Activated T-helper 2 cell treated with anti-CD3 and anti-CD28 coated beads, Interferon-gamma antibody, Interleukin-2, Interleukin-4, amounts not matched to agents 10 μg/mL and 5 μg/mL and 100 μg/mL, durations not matched to agents 14 hours and 24 hours and 36 hours (primary cell): ENCODE measurements at regions not wholly inside any gene's neighbourhood (a gene's known extent, or its start where the extent isn't known, plus 50 kb on each side); places are given as distances from the start of the nearest gene placed in this dataset.

ENCODE experiments used
- DNase-seq: peaks from one replicate; pipeline ENCODE4 v3.0.0; 2021; ENCODE audit warnings: low spot score
- H3K27ac Mint-ChIP-seq: one replicate; pipeline ENCODE4 v1.8.0; 2021; ENCODE audit warnings: mixed read lengths
- H3K27me3 Mint-ChIP-seq: one replicate; pipeline ENCODE4 v1.8.0; 2021; ENCODE audit warnings: low read depth, mixed read lengths
- H3K36me3 Mint-ChIP-seq: one replicate; pipeline ENCODE4 v1.8.0; 2021; ENCODE audit warnings: low read depth, mixed read lengths
- H3K4me1 Mint-ChIP-seq: one replicate; pipeline ENCODE4 v1.8.0; 2021; ENCODE audit warnings: low read depth, mixed read lengths
- H3K4me3 Mint-ChIP-seq: one replicate; pipeline ENCODE4 v1.8.0; 2021; ENCODE audit warnings: low read depth, mild to moderate bottlenecking, moderate library complexity, mixed read lengths
- H3K9me3 Mint-ChIP-seq: one replicate; pipeline ENCODE4 v1.8.0; 2021; ENCODE audit warnings: mixed read lengths
- intact Hi-C: fragments of 100-400 bp; cut with micrococcal nuclease; formaldehyde crosslinking; loops from one replicate; pipeline ENCODE4 v1.15.1; 2023

DNA sequence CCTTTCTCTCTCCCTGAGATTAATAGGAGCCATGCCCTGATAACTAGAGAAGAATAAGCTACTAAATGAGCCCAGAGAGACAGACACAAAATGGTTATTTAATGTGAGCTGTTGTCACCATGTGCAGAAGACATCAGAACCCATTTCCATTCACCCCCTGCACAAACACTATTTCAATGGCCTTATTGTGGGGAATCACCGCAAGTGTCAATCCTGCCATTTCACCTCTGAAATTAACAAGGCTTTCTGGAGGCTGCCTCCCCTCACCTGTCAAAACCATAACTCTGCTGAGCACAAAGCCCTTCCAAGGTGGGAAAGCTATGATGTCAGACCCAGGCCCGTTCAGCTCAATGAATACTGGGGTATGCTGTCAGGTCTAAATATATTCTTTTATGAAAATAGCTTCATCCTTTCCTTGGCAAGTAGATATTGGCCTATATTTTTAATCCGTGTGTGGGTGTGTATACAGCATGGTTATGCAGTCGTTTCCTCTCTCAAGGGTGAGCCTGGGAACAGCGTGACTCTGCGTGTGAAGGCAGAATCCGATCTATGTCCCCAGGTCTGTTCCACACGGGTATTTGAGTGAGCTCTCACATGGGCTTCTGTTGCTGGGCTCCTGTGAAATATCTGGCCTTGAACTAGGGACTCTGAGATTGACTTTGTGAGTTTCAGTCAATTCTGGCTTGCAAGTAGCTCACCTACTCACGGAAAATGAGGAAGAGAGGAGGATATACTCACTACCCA is 266.3 kb downstream of the FBXW7 start:
- Mint-ChIP-seq H3K27me3 (peaks cover 2% of the 10 kb centered on the region), H3K9me3 (no peaks in the 10 kb centered on the region)

DNA sequence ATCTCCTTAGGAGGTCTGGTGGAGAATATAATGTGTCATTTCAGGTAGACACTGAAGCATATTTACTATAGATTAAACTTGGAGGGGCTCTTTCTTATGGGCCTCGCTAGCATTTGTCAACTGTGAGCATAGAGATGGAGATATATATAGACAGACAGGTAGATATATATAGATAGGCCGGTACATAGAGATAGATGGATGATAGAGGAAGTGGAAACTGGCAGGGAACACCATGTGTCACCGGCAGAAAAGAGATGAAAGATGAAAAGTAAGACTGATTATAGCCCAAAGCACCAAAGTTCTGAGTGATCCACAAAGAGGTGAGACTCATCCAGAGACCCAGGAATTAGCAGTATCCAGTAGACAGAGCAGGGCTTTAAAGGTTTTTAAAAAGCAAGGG is 268.1 kb downstream of the FBXW7 start:
- no peaks in the 10 kb centered on the region for H3K9me3 Mint-ChIP-seq
- DNase-seq, result no peak
- no peaks in the 10 kb centered on the region for H3K36me3 Mint-ChIP-seq
- peaks cover 3% of the 10 kb centered on the region for H3K4me1 Mint-ChIP-seq
- no peak overlapping the region for H3K4me3 Mint-ChIP-seq
- peaks cover 4% of the 10 kb centered on the region for H3K27me3 Mint-ChIP-seq
- H3K27ac Mint-ChIP-seq, result no peak overlapping the region
- intact Hi-C loops, result no loop called here

More for the DNA sequence above, 266.3 kb downstream of the FBXW7 start:
- DNase-seq, result no peak
- intact Hi-C loops, result no loop called here
- Mint-ChIP-seq H3K36me3 (no peaks in the 10 kb centered on the region), H3K27ac (no peak overlapping the region), H3K4me3 (no peak overlapping the region), H3K4me1 (peaks cover 3% of the 10 kb centered on the region)

DNA sequence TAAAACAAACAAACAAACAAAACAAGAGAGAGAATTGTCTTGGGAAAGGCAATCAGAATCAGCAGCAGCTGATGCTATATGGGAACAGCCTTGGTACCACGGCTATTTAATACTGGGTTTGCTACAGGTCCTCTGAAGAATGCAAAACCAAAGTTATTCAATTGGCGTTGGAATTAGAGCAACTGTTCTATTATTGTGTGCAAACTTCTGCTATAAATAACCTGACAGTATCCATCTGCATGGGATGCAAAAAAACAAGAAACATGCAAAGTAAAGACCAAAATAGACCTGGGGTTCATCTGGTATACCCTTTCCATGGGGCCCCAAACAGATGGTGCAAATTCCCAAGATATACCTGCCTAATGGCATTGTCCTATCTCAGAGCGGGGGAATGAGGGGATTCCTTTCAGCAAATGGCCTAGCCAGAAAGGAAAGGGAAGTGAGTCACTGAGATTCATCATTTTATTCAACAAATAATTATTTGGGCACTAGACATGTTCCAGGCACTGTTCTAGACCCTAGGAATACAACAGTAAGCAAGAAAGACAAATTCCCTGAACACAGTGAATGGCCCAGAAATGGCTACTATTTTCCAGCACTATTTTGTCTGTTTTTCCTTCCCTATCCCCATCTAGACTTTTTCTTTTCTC is 268.9 kb downstream of the FBXW7 start:
- H3K4me3 Mint-ChIP-seq, result no peak overlapping the region
- H3K9me3 Mint-ChIP-seq, result no peaks in the 10 kb centered on the region
- H3K27ac Mint-ChIP-seq, result no peak overlapping the region

DNA sequence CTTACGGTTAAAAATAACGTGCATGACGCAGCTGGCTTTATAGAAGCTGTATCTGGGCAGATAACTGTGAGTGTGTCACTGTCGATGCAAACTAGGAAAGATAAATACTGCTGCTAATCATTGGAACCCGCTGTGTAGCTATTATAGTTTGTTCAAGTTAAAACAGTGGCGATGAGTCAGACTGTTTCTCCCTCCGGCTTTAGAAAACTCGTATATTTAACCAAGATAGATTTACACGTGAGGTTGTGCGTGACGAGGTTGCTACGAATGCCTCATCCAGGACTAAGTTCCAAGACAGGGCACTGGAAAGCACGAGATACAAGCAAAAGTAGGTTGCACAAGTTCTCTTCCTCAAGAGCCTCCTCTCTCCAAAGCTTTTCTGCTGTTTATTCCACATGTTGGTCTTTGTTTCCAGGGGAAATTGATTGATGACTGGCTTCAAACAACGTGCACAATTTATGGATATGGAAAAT is 270.7 kb downstream of the FBXW7 start:
- no peak overlapping the region for H3K4me3 Mint-ChIP-seq
- H3K4me1 Mint-ChIP-seq, result peaks cover 3% of the 10 kb centered on the region
- no peak overlapping the region for H3K27ac Mint-ChIP-seq
- peaks cover 6% of the 10 kb centered on the region for H3K9me3 Mint-ChIP-seq
- H3K36me3 Mint-ChIP-seq, result no peaks in the 10 kb centered on the region
- no peak for DNase-seq
- intact Hi-C loops, result no loop called here
- H3K27me3 Mint-ChIP-seq, result peaks cover 4% of the 10 kb centered on the region

More for the DNA sequence above, 268.9 kb downstream of the FBXW7 start:
- no peaks in the 10 kb centered on the region for H3K36me3 Mint-ChIP-seq
- H3K27me3 Mint-ChIP-seq, result peaks cover 4% of the 10 kb centered on the region
- DNase-seq, result no peak
- intact Hi-C loops, result no loop called here
- peaks cover 3% of the 10 kb centered on the region for H3K4me1 Mint-ChIP-seq

DNA sequence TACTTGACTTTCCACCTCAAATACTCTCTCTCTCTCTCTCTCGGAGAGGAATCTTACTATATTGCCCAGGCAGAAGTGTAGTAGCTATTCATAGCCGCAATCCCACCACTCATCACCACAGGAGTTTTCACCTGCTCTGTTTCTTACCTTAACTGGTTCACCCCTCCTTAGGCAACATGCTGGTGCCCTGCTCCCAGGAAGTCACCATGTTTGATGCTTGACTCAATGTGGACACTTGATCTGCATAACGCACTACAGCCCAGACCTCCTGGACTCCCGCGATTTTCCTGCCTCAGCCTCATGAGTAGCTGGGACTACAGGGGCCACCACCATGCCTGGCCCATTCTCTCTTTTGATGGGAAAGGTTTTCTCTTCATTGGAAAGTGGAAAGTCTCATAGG is 271.8 kb downstream of the FBXW7 start:
- peaks cover 6% of the 10 kb centered on the region for H3K4me1 Mint-ChIP-seq
- no peak for DNase-seq
- no peak overlapping the region for H3K4me3 Mint-ChIP-seq
- H3K36me3 Mint-ChIP-seq, result no peaks in the 10 kb centered on the region
- intact Hi-C loops, result no loop called here
- H3K27me3 Mint-ChIP-seq, result peaks cover 4% of the 10 kb centered on the region
- no peak overlapping the region for H3K27ac Mint-ChIP-seq
- peaks cover 10% of the 10 kb centered on the region for H3K9me3 Mint-ChIP-seq

DNA sequence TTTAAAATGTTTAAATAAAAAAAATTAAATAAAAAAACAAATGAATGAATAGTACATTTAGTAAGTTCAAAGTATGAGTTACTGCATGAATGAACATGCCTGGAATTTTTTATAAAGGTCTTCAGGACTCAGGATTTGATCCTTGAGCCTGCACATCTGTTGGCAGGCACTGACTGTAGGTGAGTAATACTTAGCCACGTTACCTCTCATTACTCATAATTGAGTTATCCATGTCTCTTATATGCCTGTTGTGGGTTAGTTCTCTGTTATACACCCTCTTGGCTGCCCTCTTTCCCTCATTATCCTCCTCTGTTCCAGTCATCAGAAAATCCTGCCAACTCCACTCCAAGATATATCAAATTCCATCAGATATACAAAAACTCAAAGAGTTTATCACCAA is 276.0 kb downstream of the FBXW7 start:
- H3K4me1 Mint-ChIP-seq, result peaks cover 9% of the 10 kb centered on the region
- H3K27ac Mint-ChIP-seq, result no peak overlapping the region
- H3K4me3 Mint-ChIP-seq, result no peak overlapping the region
- H3K36me3 Mint-ChIP-seq, result peaks cover 2% of the 10 kb centered on the region
- peaks cover 4% of the 10 kb centered on the region for H3K27me3 Mint-ChIP-seq
- no peak for DNase-seq
- intact Hi-C loops, result loop anchor here (5.0 to 10.0 kb wide), 3 partner anchors 115 to 417 kb away; partner anchors contain the start of gene TMEM154
- peaks cover 10% of the 10 kb centered on the region for H3K9me3 Mint-ChIP-seq

DNA sequence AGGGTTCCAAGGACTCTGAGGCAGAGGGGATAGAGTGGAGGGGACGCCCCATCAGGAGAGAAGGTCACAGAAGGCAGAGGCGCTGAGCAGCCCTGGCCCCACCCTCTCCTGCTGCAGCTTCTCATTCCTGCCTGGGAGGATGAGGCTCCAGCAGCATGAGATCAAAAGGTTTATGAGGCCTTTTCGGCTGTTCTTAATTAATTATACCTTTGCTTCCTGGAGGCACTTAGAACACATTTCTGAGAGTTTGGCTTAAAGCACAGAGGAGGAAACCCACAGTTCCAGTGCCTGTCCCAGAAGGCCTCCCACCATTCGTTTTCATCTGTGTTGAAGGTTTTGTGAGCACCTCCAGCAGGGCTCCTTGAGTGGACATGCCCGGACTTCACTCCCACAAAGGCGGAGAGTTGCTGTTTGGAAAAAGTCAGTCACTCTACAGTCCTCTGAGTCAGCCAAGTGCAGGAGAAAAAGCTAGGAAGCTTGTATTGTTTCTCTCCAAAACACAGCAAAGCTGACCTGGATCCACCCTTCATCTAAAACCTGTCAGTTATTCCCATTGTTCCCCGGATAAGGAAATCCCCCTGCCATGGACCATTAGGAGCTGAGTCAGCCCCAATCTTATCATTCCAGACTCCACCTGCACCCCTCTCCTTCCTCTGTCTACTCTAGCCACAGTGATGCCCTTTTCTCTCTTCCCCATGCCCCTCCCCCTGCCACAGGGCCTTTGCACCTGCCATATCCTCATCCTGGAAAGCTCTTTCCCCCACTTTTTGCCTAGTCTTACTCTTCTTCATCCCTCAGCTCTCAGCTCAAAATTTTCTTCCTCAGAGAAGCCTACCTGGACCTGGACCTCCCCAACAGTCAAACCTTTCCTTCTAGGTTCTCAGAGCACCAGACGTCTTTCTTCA is 276.8 kb downstream of the FBXW7 start:
- no peak for DNase-seq
- Mint-ChIP-seq H3K27ac (no peak overlapping the region), H3K4me3 (no peak overlapping the region), H3K4me1 (peaks cover 16% of the 10 kb centered on the region), H3K9me3 (peaks cover 10% of the 10 kb centered on the region), H3K36me3 (peaks cover 6% of the 10 kb centered on the region), H3K27me3 (peaks cover 3% of the 10 kb centered on the region)
- intact Hi-C loops, result loop anchor here (5.0 to 10.0 kb wide), 3 partner anchors 116 to 418 kb away; partner anchors contain the start of gene TMEM154

DNA sequence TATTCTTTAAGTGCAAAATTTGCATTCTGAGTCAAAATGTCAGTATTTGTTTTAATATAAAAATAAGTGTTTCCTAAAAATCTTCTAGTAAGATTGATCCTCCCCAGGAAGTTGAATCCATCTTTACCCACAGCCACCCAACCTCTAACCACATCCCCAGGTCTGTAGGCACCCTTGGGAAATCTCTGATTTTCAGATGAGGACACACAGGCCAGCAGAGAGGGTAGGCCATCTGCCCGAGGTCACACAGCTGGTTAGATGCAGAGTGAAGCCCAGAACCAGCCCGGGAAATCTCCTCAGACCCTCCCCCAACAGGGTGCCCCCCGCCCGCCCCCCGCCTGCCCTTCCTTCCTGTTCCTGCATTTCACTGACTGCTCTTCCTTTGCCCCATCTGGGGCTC is 277.5 kb downstream of the FBXW7 start:
- Mint-ChIP-seq H3K4me3 (no peak overlapping the region), H3K27ac (no peak overlapping the region), H3K36me3 (peaks cover 6% of the 10 kb centered on the region), H3K4me1 (peaks cover 20% of the 10 kb centered on the region), H3K27me3 (peaks cover 2% of the 10 kb centered on the region), H3K9me3 (peaks cover 10% of the 10 kb centered on the region)
- intact Hi-C loops, result loop anchor here (5.0 to 10.0 kb wide), 3 partner anchors 116 to 419 kb away; partner anchors contain the start of gene TMEM154
- no peak for DNase-seq

DNA sequence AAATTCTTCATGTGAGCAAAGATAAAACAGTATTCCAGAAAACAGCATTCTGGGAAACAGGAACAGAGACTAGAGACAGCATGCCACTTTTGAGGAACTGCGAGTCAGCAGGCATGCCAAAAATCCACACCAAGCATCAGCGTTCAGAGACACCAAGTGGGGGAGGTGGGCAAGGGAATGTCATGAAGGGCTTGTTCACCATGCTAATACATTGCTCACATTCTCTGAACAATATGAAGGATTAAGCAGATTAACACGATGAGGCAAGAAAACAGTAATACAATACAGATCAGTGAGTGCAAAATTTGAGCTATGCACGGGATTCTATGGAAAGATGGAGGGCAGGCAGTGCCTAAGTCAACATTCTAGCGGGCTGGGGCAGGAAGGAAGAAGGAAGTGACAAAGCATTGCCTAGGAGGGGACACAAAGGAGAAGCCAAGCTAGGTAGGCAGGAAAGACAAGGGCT is 278.3 kb downstream of the FBXW7 start:
- intact Hi-C loops, result loop anchor here (5.0 to 10.0 kb wide), 3 partner anchors 117 to 420 kb away; partner anchors contain the start of gene TMEM154
- Mint-ChIP-seq H3K9me3 (peaks cover 10% of the 10 kb centered on the region), H3K27me3 (peaks cover 2% of the 10 kb centered on the region), H3K4me1 (peaks cover 22% of the 10 kb centered on the region), H3K36me3 (peaks cover 9% of the 10 kb centered on the region), H3K27ac (no peak overlapping the region), H3K4me3 (no peak overlapping the region)
- DNase-seq, result no peak

DNA sequence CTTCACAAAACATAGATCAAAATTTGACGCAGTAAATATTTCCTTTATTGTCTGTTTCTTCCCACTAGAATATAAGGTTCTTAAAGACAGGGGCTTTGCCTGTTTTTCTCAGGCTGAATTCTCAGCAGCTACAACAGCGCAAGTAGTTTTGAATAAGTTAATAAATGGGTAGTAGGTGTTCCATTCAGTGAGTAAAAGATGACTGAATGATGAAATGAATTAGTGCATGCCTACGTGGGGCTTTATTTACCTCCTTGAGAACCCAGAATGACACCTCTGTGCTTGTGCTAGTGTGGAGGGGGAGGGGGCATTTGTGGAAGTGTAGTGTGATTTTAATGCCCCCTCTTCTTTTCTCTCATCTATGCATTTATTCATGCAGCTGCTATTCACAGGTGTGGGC is 278.9 kb downstream of the FBXW7 start:
- Mint-ChIP-seq H3K27me3 (peaks cover 2% of the 10 kb centered on the region), H3K27ac (no peak overlapping the region), H3K4me3 (no peak overlapping the region), H3K36me3 (peaks cover 9% of the 10 kb centered on the region), H3K4me1 (peaks cover 22% of the 10 kb centered on the region), H3K9me3 (peaks cover 10% of the 10 kb centered on the region)
- intact Hi-C loops, result loop anchor here (5.0 to 10.0 kb wide), 3 partner anchors 118 to 420 kb away; partner anchors contain the start of gene TMEM154
- DNase-seq, result no peak

DNA sequence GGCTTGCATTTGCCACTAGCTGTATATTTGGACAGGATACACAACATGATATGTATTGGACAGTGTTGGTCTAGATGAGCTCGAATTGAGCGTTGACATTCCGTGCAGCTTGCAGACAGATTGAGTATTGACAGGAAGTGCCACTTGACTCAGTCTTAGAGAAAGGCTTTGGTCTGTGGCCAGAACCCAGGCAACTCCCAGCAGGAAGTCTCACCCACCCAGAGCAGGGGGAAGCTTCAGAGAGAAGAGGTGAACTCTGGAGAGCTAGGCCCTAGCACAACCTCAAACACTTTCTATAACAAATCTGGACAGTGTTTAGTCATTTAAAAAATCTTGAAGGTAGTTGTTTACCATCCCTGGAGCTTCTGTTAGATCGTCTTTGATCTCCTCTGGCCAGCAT is 280.5 kb downstream of the FBXW7 start:
- intact Hi-C loops, result loop anchor here (2.0 to 10.0 kb wide), 5 partner anchors 35 to 422 kb away; partner anchors contain the start of gene TMEM154
- Mint-ChIP-seq H3K4me1 (peaks cover 22% of the 10 kb centered on the region), H3K36me3 (peaks cover 9% of the 10 kb centered on the region), H3K9me3 (peaks cover 5% of the 10 kb centered on the region), H3K4me3 (peak overlapping the region; percentile 3), H3K27ac (no peak overlapping the region), H3K27me3 (no peaks in the 10 kb centered on the region)
- peak; percentile 68 for DNase-seq

DNA sequence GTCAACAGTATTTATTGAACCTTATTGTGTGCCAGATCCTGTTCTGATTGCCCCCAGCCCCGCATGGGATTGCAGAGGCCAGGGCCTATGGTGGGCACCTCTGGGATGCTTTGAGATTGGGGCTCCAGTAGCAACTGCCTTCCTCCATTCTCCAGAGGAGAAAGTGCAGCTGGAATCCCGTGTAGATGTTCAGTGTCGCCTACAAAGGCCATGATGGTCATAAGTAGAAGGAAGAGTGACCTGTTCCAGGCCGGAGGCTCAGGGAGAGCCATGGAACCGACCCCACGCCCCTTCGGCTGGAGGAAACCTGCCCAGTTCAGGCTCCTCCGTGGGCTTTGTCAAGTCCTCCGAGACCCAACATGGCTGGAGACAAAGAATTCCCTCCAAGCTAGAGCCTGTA is 287.5 kb downstream of the FBXW7 start:
- no peak for DNase-seq
- peaks cover 3% of the 10 kb centered on the region for H3K36me3 Mint-ChIP-seq
- H3K9me3 Mint-ChIP-seq, result no peaks in the 10 kb centered on the region
- H3K27me3 Mint-ChIP-seq, result peaks cover 1% of the 10 kb centered on the region
- peaks cover 19% of the 10 kb centered on the region for H3K4me1 Mint-ChIP-seq
- no peak overlapping the region for H3K4me3 Mint-ChIP-seq
- no peak overlapping the region for H3K27ac Mint-ChIP-seq
- intact Hi-C loops, result no loop called here
